ENCODE measurements at regions not wholly inside any gene's neighbourhood (a gene's known extent, or its start where the extent isn't known, plus 50 kb on each side); places are given as distances from the start of the nearest gene placed in this dataset.
"Not testable (repeated sequence)": the region's sequence is repeated elsewhere in the genome, so short reads cannot be mapped to it uniquely, and the experiment has no call there.

DNA sequence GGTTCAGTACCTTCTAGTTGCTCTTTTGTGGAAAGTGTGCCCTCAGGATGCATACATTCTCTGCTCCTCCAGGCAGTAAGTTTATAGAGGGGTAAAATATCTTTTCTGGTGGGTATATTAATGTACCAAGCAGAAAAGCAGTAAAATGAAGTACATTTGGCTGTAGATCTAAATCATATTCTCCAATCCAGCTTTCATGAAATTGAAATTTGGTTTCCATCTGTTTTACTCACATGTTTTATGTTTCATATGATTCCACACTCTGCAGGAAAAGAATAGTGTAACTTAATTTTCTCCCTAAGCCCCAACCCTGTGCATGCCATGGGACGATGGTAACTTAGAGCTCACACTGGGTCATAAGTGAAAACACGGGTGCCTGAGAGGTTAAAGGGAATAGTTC is 172.3 kb downstream of the AKAIN1 start:
- DNase-seq: no peak

DNA sequence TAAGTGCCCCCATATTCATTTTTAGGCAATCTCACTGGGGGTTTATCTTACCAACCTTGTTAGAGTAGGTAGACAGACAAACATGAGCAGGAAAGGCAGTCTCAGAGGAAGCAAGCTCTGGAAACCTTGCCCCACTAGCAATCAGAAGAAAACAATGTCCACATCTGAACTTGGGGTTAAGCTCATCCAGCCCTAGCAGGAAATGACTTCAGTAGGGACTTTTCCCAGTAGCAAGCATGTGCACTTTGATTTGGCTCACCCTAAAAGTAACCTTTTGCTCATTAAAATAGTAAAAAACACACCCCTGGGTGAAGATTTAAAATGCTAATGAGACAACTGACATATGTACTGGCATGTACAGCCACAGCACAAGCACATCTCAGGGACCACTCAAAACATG is 175.5 kb downstream of the AKAIN1 start:
- no peak for DNase-seq

DNA sequence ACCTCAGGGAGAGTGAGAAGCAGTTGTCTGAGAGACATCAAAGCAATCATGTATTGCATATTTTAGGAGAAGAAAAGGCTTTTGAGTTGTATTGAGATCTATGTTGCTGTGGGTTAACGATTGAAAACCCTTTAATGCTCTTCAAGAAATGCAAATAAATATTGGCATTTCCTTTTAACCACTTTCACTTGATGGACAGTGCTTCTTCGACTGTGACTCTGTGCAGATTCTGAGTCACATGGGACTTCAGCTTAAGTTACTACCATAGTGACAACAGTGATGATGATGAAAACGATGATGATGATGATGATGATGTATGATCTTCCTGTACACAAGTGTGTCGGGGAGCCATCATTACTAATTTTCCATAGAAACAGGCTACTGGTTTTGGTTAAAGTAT is 181.8 kb downstream of the AKAIN1 start:
- no peak for DNase-seq

DNA sequence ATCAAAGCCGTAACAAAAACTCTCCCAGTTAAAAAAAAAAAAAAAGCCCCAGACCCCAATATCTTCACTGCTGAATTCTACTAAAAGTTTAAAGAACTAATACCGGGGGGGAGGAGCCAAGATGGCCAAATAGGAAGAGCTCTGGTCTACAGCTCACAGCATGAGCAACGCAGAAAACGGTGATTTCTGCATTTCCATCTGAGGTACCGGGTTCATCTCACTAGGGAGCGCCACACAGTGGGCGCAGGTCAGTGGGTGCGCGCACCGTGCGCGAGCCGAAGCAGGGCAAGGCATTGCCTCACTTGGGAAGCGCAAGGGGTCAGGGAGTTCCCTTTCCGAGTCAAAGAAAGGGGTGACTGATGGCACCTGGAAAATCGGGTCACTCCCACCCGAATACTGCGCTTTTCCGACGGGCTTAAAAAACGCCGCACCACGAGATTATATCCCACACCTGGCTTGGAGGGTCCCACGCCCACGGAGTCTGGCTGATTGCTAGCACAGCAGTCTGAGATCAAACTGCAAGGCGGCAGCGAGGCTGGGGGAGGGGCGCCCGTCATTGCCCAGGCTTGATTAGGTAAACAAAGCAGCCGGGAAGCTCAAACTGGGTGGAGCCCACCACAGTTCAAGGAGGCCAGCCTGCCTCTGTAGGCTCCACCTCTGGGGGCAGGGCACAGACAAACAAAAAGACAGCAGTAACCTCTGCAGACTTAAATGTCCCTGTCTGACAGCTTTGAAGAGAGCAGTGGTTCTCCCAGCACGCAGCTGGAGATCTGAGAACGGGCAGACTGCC is 192.8 kb downstream of the AKAIN1 start:
- DNase-seq: not testable (repeated sequence)

DNA sequence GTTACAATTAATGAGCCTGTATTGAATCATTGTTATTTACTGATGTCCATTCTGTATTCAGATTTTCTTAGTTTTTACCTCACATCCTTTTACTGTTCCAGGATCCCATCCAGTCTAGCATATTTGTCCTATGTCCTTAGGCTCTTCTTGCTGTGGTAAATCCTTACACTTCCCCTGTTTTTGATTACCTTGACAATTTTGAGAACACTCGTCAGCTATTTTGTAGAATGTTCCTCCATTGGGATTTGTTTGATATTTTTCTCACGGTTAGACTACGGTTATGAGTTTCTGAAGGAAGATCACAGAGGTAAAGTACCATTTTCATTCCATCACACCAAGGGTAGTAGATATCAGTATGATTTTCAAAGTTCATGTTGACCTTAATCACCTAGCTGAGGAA is 202.3 kb downstream of the AKAIN1 start:
- DNase-seq: no peak

DNA sequence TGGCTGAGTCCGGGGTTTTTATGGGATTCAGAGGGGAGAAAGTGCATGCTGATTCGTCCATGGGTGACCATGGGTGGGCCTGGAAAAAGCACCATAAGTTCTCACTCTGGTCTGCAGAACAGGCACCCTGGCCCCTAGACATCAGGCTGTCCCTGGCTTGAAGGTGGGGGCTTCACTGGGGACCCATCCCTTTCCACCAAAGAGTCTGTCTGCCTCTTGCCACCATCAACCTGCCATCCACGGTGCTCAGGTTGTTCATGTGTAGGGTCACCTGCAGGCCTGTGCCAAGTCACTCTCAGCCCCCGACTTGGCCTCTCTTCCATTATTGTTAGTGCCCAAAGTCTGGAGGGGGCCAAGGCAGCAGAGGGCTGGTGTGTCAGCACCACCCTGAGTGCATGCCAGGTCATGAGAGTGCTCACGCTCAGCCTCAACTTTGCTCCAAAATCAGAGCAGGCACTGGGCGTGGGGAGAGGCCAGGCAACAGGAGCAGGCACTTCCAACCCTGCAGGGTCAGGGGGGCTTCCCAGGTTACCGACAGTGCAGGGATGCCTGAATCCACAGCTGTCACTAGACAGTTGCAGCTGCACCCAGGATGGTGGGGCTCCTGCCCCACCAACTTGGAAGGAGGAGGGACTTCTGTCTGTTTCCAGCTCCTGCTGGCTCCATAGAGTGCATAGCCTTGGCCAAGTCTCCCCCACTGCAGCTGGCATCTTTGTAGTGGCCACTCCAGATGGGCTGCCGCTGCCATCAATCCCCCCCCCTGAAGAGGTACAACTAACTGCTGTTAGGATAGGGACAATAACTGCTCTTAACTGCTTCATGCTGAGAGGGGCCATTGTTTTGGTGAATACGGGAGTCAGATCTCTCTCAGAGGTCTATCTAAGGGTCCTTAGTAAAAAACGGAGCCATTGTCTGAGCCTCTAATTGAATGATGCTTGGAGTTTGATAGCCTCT is 209.3 kb downstream of the AKAIN1 start:
- DNase-seq: peak in 2 of 51 donors; percentile 1 to 2

DNA sequence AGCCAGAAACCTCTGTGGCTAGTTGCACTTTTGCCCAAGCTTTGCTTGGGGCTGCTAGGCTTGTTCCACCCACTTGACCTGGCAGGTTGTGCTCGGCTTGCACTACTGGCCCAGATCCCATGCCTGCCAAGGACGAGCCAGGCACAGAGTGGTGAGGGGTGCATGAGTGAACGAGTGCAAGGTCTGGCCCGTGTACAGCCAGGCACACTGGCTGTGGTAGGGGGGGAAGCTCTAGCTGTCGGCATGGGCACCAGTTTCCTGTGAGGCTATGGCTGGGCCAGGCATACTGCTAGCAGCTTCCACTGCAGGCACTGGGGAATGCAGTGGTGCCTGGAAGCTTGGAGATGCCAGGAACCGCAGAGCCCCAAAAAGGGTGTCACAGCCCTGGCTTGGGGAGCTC is 210.4 kb downstream of the AKAIN1 start:
- no peak for DNase-seq

DNA sequence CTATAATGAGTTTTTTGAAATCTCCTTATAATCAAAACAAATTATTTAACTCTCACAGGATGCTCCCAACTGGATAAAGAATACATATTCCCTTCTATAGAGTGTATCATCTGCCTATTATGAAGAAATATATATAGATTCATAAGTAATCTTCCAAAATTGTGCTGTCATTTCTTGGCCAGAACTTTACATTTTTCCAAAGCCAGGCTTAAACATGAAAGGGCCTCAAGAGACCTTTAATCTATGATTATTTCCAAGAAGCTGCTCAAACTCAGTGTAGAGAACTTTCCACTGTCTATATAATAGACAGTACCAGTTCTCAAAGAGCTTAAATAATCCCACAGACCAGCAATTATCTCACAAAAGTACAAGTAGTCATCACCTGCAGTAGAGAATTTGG is 211.0 kb downstream of the AKAIN1 start:
- no peak for DNase-seq

DNA sequence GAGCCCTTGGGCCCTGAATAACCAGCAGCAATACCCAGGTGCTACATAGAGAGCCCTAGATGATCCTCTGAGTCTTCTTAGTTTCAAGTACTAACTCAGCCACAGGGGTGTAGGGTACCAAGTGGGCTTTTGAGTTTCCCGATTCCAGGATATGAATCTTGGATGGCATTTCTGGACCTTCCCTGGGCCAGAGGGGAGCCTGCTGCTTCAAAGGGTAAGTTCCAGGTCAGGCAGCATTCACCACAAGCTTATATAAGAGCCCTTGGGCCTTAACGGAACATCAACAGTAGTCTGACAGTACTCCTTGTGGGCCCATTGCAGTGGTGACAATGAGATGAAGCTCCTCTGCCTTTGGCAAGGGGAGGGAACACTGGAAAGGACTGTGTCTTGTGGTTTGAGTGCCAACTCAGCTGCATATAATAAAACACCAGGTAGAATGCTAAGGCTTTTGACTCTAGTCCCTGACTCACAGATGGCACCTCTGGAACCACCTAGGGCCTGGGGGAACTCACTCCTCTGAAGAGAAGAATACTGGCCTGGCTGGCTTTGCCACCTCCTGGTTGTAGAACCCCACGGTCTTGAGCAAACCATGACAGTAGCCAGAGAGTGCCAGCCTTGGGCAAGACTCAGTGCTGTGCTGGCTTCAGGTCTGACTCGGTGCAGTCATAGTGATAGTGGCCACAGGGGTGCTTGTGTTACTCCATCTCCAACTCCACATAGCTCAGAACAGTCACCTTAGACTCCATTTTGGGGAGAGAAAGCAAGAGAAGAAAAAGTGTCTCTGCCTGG is 235.7 kb downstream of the AKAIN1 start:
- DNase-seq: no peak

DNA sequence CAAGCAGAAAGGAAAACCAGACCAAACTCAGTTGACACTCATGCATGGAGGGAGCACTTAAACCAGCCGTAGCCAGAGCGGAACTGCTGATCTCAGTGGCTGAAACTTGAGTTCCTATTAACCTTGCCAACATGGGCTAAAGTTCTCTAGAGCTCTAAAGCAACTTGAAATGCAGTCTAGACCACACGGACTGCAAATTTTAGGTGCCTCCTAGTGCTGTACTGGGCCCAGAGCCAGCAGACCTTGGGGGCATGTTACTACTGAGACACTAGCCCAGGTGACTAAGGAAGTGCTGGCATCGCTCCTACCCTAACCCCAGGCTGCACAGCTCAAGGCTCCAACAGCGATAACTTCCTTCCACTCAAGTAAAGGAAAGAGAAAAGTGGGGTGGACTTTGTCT is 236.5 kb downstream of the AKAIN1 start:
- DNase-seq: no peak

DNA sequence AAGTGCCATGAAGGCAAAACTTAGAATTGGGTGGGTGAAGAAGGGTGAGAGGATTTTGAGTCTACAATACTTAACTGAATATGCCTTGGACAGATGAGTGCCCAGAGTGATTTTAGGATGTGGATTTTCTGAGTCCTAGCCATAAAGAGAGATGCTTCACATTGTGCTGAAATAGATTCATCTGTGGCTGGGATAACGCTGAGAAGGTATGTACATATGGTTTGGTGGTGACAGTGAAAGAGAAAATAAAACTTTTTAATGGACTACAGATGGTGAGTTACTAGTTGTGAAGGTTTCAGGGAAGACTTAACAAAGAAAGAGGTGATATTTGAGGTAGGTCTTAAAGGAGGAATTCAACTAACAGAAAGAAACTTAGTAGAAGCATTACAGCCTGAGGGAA is 265.8 kb downstream of the AKAIN1 start:
- no peak for DNase-seq

DNA sequence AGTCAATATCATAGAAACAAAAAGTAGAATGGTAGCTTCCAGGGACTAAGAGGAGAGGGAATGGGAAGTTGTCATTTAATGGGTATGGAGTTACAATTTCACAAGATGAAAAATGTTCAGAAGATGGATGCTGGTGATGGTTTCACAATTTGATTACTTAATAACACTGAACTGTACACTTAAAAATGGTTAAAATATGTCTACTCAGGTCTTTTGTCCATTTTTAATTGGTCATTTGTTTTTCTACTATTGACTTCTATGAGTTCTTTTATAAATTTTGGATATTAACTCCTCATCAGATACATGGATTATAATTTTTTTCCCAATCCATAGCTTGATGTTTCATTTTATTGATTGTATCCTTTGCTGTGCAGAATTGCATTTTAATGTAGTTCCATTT is 275.5 kb downstream of the AKAIN1 start:
- DNase-seq: no peak

DNA sequence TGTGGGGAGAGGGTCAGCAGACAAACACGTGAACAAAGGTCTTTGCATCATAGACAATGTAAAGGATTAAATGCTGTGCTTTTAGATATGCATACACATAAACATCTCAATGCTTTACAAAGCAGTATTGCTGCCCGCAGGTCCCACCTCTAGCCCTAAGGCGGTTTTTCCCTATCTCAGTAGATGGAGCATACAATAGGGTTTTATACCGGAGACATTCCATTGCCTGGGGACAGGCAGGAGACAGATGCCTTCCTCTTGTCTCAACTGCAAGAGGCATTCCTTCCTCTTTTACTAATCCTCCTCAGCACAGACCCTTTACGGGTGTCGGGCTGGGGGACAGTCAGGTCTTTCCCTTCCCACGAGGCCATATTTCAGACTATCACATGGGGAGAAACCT is 279.5 kb downstream of the AKAIN1 start:
- not testable (repeated sequence) for DNase-seq

DNA sequence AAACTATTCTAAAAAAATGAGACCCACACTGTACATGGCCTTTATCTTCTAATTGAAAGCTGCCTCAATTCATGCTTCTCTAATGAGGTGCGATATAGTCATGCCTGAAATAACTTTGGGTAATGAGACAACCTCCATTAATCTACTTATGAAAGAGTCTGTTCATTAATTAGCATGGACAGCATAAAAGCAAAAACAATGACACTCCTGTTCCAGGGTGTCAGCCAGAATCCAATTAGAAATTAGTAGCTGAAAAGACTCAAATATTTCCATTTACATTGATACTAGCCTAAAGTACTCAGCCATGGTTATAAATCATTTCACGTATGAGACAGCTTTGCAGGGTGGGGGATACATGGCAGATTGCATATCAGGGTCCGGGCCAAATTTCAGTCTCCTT is 288.7 kb downstream of the AKAIN1 start:
- DNase-seq: no peak

DNA sequence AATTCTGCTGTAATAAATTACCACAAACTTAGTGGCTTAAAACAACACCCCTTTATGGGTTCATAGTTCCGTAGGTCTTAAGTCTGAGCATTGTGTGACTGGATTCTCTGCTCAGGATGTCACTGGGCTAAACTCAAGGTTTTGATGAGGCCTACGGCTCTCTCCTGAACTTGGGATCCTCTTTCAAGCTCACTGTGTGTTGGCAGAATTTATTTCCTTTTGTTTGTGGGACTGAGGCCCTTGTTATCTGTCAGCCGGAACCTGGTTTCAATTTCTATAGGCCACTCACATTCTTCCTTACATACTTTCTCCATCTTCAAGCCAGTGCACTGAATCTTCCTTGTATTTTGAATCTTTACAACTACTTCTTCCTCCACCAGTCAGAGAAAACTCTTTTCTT is 290.2 kb downstream of the AKAIN1 start:
- DNase-seq: no peak

DNA sequence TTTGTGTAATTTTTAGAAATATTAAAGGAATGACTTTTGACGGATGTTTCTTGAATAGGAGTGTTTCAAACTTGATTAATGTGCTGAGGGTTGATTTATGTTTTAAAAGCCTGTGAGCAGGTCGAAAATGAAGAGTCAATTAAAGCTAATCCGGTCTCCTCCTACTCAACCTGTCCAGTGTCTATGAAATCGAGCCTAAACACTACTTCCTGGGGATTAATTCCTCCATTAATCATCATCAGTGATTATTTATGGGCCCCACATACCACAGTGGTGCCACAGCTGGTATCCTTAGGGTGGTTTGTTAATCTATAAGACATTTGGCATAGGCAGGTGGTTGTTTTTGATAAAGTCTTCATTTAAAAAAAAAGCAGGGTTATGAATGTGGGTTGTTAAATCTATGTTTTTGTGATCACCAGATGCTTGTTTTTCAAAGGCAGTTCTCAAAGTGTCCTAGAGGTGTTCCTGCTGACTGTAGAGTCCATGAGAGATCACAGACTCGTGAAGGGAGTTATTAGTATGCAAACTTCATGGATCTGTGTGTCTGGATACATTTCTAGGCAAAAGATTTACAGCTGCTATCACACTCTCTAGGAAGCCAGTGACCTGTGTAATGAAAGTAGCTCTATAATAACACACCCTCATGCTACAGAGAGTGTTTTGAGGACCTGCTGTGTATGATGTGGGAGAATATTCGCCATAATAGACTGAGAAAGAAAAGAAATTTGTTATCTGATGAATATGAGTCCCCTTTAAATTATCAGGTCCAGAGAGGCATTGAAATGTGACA is 308.6 kb downstream of the AKAIN1 start:
- DNase-seq: no peak

DNA sequence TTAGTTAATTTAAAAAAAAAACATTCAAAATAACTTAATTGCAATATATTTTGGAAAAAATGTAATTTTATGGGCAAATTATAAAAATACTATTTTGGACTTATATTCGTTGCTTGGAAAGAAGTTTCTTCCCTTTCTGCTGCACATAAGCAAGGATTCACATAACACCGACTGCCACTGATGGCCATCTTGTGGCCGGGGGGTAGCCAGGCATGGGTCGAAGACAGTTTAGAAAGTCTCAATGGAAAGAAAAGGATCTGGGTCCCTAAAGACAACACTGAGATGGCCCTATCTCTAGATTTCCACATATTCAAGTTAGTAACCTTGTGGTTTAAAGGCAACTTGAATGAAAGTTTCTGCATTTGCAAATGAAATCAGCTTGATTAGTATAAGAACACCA is 318.6 kb downstream of the AKAIN1 start:
- DNase-seq: no peak

DNA sequence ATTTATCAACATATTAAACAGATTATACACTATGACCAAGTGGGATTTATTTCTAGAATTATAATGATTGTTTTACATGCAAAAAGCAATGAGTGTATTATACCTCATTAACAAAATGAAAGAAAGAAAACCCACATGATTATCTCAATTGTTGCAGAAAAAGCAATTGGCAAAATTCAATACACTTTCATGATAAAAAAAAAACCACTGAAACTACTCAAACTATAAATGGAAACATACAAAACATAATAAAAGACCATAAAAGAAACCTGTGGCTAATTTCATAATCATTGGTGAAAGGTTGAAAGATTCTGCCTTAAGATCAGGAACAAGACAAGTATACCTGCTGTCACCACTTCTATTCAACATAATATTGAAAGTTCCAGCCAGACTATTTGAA is 325.9 kb downstream of the AKAIN1 start:
- DNase-seq: no peak

DNA sequence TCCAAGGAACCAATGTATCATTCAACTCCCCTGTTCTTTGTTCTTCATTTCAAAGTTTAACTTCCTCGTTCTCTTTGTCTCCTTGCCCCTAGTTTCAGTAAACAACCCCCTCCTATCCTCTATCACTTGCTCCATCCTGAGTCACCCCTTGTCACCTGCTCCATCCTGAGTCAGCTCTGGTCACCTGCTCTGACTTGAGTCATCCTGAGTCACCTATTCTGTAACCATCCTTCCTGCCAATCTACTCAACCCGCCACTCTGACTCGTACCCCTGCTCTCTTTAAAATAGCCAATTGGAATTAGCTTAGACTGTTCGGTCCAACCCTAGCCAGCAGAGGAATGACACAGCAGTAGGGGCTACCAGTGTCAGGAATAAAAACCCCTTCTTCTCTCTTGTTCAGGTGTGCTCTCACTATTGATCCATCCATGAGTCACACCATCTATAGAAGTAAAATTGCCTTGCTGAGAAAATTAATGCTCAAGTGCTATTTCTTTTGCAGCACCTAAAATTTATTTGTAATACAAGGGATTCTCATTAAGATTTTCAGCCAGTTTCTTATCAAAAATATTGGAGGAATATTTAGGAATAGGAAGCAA is 326.8 kb downstream of the AKAIN1 start:
- no peak for DNase-seq

DNA sequence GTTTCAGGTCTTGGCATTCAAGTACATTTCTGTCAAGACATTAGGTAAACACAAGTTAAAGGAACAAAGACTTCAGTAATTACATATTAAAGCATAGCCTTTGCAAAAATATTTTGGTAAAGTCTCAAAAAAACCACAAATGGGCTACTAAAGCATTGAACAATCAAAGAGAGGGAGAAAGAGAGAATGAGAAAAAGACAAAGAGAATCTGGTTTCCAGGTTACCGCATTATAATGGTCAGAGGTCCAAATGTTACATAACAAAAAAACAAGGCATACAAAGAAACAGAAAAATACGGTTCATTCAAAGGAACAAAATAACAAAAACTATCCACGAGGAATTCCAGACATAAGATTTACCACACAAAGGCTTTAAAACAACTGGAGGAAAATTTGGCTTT is 327.9 kb downstream of the AKAIN1 start:
- no peak for DNase-seq
